Colonic mucosa (tissue), 4 donors: ENCODE measurements at regions not wholly inside any gene's neighbourhood (a gene's known extent, or its start where the extent isn't known, plus 50 kb on each side); places are given as distances from the start of the nearest gene placed in this dataset.

Experiments used
- DNase-seq: peaks from one replicate; pipeline ENCODE4 v3.0.0-alpha.2; 2020
- H3K27ac ChIP-seq: fragments of 200-600 bp; one replicate; pipeline ENCODE4 v1.8.0; 2021
- H3K27me3 ChIP-seq: fragments of 200-600 bp; one replicate; pipeline ENCODE4 v1.8.0; 2021
- H3K36me3 ChIP-seq: fragments of 200-600 bp; one replicate; pipeline ENCODE4 v1.8.0; 2021
- H3K4me1 ChIP-seq: fragments of 200-600 bp; one replicate; pipeline ENCODE4 v1.8.0; 2021; ENCODE audit warnings: mild to moderate bottlenecking
- H3K4me3 ChIP-seq: fragments of 200-600 bp; one replicate; pipeline ENCODE4 v1.8.0; 2021
- H3K9ac ChIP-seq, 2 donors: one replicate each; pipeline ENCODE4 v1.7.0; 2013; ENCODE audit warnings: control low read depth in 2 of 2, low read depth in 2 of 2, low read length in 2 of 2
- H3K9me3 ChIP-seq: fragments of 200-600 bp; one replicate; pipeline ENCODE4 v1.8.0; 2021
- intact Hi-C: fragments of 100-400 bp; cut with DNase I; formaldehyde crosslinking; loops from one replicate; pipeline ENCODE4 v1.14.1; 2022
- TF ChIP-seq, protein P1 (sequence below): fragments of 200-600 bp; IDR thresholded peaks from one replicate; pipeline ENCODE4 v1.8.0; 2022; ENCODE audit warnings: antibody characterized with exemption, mild to moderate bottlenecking
- donor health status: healthy.
- donor health status: DM: no; HTN: no; CAD: no.
- donor health status: DM: no; HTN: no; CAD: no.

DNA sequence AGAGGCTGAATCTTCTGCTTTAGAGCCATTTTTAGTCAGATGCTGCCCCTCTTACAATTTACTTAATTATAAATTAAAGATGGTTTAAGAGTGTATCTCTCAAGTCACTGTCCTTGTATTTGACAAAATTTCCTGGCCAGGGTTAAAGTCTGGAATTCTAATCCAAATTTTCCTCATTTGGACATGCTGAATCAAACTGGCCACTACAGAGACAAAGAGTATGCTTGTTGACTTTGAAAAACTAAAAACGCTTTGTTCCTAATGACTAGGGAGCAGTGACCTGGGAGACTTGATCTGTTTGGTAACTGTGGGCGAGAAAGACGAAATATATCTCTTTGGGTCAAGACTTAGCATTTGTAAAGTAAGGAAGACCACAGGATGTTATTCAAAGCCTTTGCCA, 303.2 kb downstream of the ZSWIM6 start:
- H3K9ac ChIP-seq: no peak overlapping the region
- no peak for DNase-seq
- H3K27me3 ChIP-seq: no peaks in the 10 kb centered on the region
- no peaks in the 10 kb centered on the region for H3K9me3 ChIP-seq
- H3K4me3 ChIP-seq: no peak overlapping the region
- H3K36me3 ChIP-seq: no peaks in the 10 kb centered on the region
- TF ChIP-seq, protein P1, sequence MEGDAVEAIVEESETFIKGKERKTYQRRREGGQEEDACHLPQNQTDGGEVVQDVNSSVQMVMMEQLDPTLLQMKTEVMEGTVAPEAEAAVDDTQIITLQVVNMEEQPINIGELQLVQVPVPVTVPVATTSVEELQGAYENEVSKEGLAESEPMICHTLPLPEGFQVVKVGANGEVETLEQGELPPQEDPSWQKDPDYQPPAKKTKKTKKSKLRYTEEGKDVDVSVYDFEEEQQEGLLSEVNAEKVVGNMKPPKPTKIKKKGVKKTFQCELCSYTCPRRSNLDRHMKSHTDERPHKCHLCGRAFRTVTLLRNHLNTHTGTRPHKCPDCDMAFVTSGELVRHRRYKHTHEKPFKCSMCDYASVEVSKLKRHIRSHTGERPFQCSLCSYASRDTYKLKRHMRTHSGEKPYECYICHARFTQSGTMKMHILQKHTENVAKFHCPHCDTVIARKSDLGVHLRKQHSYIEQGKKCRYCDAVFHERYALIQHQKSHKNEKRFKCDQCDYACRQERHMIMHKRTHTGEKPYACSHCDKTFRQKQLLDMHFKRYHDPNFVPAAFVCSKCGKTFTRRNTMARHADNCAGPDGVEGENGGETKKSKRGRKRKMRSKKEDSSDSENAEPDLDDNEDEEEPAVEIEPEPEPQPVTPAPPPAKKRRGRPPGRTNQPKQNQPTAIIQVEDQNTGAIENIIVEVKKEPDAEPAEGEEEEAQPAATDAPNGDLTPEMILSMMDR: no peak
- H3K4me1 ChIP-seq: no peaks in the 10 kb centered on the region
- H3K27ac ChIP-seq: no peak overlapping the region
- intact Hi-C loops: no loop called here

DNA sequence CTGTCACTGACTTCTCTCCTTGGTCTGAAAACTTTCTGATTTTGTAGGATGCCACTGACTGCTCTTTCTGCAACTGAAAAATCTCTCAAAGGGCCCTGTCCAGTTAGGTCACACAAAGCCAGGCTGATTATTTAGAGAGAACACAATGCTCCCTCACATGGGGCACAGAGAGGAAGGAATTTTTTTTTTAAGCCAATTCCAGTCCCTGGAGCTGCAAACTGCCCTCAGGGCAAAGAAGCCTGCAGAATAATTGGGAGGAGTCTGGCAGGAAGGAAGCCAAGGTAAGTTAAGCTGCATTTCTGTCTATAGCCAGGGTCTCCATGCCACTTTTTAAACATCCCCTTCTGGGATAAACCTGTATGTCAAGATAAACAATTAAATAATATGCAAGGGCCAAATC, 305.5 kb downstream of the ZSWIM6 start:
- Histone ChIP-seq H3K27ac (no peak overlapping the region), H3K27me3 (no peaks in the 10 kb centered on the region), H3K4me1 (no peaks in the 10 kb centered on the region), H3K4me3 (no peak overlapping the region), H3K36me3 (no peaks in the 10 kb centered on the region), H3K9me3 (no peaks in the 10 kb centered on the region), H3K9ac (no peak overlapping the region)
- TF ChIP-seq, protein P1: no peak
- intact Hi-C loops: no loop called here
- DNase-seq: no peak

- no peak overlapping the region for H3K9ac ChIP-seq
- intact Hi-C loops: no loop called here
Measured at GRCh38 chr5:61638476-61638875, 306.4 kb downstream of the ZSWIM6 start.

GRCh38 chr5:61640179-61641021, 308.3 kb downstream of the ZSWIM6 start:
- Histone ChIP-seq H3K27ac (no peak overlapping the region), H3K27me3 (no peaks in the 10 kb centered on the region), H3K4me1 (no peaks in the 10 kb centered on the region), H3K9me3 (no peaks in the 10 kb centered on the region), H3K36me3 (no peaks in the 10 kb centered on the region), H3K4me3 (no peak overlapping the region), H3K9ac (no peak overlapping the region)
- DNase-seq: no peak
- TF ChIP-seq, protein P1: no peak
- intact Hi-C loops: no loop called here

More at GRCh38 chr5:61638476-61638875, 306.4 kb downstream of the ZSWIM6 start:
- TF ChIP-seq, protein P1: no peak
- H3K4me1 ChIP-seq: no peaks in the 10 kb centered on the region
- no peaks in the 10 kb centered on the region for H3K27me3 ChIP-seq
- H3K36me3 ChIP-seq: no peaks in the 10 kb centered on the region
- DNase-seq: no peak
- H3K27ac ChIP-seq: no peak overlapping the region
- H3K4me3 ChIP-seq: no peak overlapping the region
- H3K9me3 ChIP-seq: no peaks in the 10 kb centered on the region

GRCh38 chr5:61641748-61642565, 309.9 kb downstream of the ZSWIM6 start:
- Histone ChIP-seq H3K9ac (no peak overlapping the region), H3K4me3 (no peak overlapping the region), H3K27me3 (no peaks in the 10 kb centered on the region), H3K4me1 (no peaks in the 10 kb centered on the region), H3K27ac (no peak overlapping the region), H3K9me3 (no peaks in the 10 kb centered on the region), H3K36me3 (no peaks in the 10 kb centered on the region)
- no peak for DNase-seq
- intact Hi-C loops: no loop called here
- TF ChIP-seq, protein P1: no peak
